Left renal pelvis (tissue), 4 donors: ENCODE measurements at regions not wholly inside any gene's neighbourhood (a gene's known extent, or its start where the extent isn't known, plus 50 kb on each side); places are given as distances from the start of the nearest gene placed in this dataset.

Source experiments
- DNase-seq, 4 donors: peaks; one replicate each; pipeline ENCODE4 v3.0.0-alpha.2; 2013; ENCODE audit warnings: low read depth in 4 of 4, low spot score in 3 of 4

DNA sequence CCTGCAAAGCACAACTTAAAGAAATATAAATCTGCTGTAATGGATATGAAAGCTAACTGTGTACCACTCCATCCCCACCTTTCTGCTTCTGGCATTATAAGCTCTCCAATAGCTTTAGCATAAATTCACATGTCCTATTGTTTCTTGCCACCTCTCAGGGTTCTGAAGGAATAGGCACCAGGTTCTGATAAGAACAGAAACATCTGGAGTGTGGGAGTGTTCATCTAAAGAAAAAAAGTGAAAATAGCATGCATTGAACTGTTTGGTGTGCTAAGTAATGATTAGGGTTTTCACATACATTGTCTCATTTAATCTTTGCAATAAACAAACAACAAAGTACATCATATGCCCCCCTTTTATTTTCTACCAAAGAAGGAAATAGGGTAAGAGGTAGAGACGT, 72.3 kb downstream of the FAM76B start:
- no peak for DNase-seq

DNA sequence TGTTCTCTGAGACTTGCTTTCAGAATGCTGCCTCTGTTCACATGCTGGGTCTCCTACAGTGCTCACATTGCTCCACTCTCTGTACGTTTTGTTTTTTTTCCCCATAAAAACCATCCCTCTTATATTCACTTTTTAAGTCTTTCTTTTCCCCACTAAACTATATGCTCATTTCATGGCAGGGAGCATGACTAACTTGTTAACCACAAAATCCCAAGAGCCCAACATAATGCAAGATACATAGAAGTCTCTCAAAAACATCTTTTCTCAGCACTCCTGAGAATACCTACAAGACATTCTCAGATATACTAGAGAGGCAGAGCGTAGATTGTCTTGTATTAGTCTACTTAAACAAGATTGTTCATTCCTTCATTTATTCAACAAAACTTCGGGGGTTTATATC, 73.3 kb downstream of the FAM76B start:
- DNase-seq = no peak

DNA sequence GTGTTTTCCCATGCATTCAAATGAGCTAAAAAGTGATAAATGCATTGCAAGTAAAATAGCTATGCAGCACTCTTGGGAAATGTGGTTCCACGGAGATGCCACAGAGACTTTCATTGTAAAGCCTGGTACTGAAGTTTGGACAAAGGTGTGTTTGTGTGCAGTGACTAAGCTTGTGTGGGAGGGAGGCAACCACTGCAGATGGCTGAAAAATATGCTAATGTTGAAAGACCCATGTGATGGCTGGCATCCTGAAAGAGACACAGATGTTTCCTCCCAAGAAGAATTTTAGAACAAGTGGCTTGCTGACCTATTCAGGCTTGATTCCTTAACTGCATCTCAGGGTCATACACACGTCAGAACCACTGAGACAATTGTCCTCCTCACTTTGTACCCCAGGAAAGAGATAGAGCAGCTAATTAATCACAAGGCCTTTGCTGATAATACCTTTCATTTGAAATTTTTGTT, 73.8 kb downstream of the FAM76B start:
- DNase-seq = no peak

- no peak for DNase-seq
These were observed 74.5 kb downstream of the FAM76B start for GRCh38 chr11:95714843-95715776.

DNA sequence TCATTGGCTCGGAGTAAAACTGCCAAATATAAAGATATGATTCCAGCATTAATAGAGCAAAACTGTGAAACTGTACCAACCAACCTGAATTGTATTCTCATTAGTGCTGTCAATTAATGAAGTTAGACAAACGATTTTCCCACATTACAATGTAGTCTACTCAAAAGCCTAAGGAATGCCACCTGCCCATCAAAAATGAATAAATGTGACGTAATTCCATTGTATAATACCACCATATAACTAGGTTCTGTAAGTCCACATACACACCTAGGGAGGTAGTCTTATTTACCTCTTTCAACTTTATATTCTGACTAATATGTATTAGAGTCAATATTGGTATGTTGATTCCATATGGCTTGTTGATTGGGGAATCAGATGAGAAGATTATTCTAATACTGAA, 76.2 kb downstream of the FAM76B start:
- DNase-seq = no peak

DNA sequence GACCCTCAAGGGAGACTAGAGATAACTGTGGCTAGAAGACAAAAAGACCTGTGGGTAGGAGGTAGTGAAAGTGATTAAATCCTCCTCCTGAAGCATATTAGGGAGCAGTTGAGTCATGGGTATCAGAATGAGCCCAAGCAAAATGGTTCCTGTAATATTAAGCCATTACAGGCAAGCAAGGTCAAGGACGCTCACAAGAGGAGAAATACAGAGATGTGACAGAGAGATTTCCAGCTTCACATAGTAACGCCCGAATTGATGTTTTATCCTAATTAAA, 77.7 kb downstream of the FAM76B start:
- DNase-seq = no peak

DNA sequence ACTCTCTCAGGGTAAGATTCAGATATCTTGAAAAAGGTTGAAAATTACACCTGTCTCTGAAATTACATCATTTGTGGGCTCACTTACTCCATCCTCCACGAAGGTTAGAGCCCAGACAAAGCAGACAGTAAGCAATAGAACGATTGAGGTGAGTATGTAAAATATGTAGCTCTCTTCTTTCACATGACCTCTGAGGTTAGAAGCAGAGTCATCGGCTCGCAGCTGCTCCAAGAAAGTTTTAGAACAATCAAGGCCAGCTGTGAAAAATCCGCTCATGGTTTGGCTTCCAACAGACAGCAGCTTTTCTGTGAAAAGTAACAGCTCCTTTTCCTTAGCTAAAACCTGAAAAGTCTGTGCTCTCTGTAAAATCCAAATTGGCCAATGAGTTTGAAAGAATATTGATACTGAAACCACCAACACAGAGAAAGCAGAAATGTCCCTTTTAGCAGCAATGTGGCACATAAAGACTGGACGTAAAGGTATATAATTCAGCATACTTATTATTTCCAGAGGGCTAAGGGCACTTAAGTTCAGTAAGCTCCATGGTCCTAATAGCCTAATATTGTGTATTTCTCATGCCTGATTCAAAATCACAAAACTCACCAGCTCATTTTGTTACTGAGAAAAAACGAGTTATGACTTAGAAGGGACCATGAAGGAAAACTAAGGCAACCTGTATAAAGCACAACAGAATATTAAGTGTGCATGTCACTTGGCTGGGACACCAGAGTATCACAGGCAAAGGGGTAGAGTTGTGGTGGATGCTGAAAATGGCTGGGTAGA, 78.2 kb downstream of the FAM76B start:
- no peak for DNase-seq

GRCh38 chr11:95708681-95709080, 80.9 kb downstream of the FAM76B start:
- no peak for DNase-seq

- no peak for DNase-seq
These were observed 82.6 kb downstream of the FAM76B start for GRCh38 chr11:95706974-95707387.

DNA sequence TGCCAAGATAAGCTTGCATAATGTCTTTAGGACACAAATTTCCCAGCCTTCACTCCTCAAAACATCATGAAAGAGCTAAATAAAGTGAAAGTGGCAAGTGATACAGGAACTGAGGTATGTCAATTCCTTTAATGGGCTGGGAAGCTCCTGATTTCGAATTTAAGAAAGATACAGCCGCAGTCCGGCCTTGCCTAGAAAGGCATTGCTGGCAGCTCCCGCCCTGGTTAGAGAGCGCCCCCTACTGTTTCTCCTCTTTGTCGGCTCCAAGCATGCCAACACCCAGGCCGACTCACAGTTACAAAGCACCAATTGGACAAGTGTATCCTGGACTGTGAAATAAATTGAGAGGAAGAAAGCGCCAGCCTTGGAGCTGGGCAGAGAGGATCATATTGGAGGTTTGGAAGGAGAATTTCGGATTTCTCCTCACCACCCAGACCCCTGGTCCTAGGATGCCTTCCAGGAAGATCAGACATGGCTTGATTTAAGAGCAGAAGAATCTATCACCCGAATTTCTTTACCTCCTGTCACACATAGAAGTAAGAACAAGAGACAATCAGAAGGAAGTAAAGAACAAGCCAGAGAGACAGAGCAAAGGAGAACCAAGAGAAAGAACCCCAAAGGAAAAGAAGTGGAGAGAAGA, 84.0 kb downstream of the FAM76B start:
- DNase-seq = peak; percentile 74 to 89 (median 82)

- DNase-seq = no peak
These were observed 84.7 kb downstream of the FAM76B start for GRCh38 chr11:95704865-95705264.

DNA sequence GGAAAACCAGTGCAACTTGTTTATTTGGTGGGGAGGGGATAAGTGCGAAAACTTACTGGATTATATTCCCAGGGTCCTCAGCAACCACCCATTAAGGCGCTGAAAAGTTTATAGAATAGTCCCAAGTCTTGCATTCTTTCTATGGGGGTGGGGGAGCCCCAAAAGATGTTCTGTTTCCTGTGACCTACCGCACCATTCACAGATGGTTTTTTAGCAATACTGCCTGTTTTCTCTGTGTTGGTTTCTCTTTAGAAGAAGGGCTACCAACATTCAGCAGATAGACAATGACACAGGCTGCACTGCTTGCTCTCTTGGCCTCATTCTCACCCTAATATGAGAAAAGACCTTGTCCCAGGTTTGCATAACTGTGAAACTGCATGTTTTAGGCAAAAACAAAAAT, 86.5 kb downstream of the FAM76B start:
- DNase-seq = no peak

GRCh38 chr11:95702526-95702925, 87.1 kb downstream of the FAM76B start:
- peak; percentile 52 to 60 (median 54) for DNase-seq

GRCh38 chr11:95700471-95700817, 89.1 kb downstream of the FAM76B start:
- DNase-seq = no peak

DNA sequence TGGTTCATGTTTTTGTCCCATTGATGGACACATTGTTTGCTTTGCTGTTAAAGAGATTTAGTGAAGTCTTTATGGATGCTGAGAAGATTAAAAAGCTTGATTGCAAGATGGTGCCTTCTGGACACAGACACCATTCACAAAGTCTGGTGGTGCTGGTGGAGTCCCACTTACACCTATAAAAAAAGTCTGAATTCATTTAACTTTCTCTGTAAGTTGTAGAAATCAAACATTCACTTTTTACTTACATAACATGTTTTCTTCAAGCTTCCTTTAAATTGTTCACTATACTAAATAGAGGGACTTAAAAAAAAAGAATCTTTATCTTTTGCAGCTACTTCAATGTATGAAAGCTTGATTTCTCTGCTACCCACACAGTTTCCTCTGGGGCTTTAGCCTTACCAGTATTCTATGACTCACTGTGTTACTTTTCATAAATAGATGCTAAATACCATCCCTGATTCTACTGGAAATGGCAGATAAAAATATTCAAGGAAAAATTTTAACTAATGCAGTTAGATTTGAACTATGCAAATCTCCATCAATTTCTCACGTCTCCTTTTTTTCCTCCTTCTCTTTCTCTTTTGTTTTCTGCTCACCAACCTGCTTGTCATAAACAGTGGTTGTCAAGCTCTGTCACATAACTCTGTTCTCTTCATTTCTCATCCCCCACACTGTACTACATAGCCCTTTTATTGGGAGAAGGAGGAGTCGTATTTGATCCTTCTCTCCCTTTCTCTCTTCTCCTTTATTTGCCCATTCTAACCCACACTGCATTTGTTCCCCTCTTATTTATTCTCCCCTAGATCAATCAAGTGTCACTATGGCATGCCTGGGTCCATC, 89.7 kb downstream of the FAM76B start:
- DNase-seq = no peak

GRCh38 chr11:95698676-95699557, 90.7 kb downstream of the FAM76B start:
- no peak for DNase-seq

- DNase-seq = no peak
These were observed 91.8 kb downstream of the FAM76B start for GRCh38 chr11:95697614-95698408.

- no peak for DNase-seq
These were observed 94.4 kb downstream of the FAM76B start for GRCh38 chr11:95695181-95695580.

- DNase-seq = no peak
These were observed 96.3 kb downstream of the FAM76B start for GRCh38 chr11:95693298-95693697.
